GM12891 (cell line): ENCODE measurements at regions not wholly inside any gene's neighbourhood (a gene's known extent, or its start where the extent isn't known, plus 50 kb on each side); places are given as distances from the start of the nearest gene placed in this dataset.

Source experiments
- POLR2A ChIP-seq: IDR thresholded peaks from 2 replicates; pipeline ENCODE4 v1.6.1; 2011; ENCODE audit warnings: low read depth, low read length, control low read depth
- POLR2AphosphoS5 ChIP-seq: IDR thresholded peaks from 2 replicates; pipeline ENCODE4 v1.6.1; 2011; ENCODE audit warnings: low read depth, low read length, control low read depth

- no peak for TF ChIP-seq POLR2A
- TF ChIP-seq POLR2AphosphoS5 = no peak
Observed at GRCh38 chr10:9657530-9657929, 1360.1 kb upstream of the CELF2 start.
